ENCODE measurements at regions not wholly inside any gene's neighbourhood (a gene's known extent, or its start where the extent isn't known, plus 50 kb on each side); places are given as distances from the start of the nearest gene placed in this dataset.

GRCh38 chrX:45803383-45803921 is 602.8 kb upstream of the DIPK2B start:
- Histone ChIP-seq H3K9me1 (replicated peaks; ENCODE audit: control insufficient read depth, extremely low read depth, insufficient read depth, low read length) (no peaks in the 10 kb centered on the region), H4K20me1 (replicated peaks; ENCODE audit: control insufficient read depth, extremely low read depth, insufficient read depth, low read length) (no peaks in the 10 kb centered on the region), H3K9me3 (replicated peaks; ENCODE audit: control insufficient read depth, insufficient read depth, low read length) (no peaks in the 10 kb centered on the region), H3K4me3 (replicated peaks in 1 of 3; ENCODE audit: insufficient read depth in 1 of 3, low read depth in 1 of 3, low read length in 3 of 3) (peak overlapping the region in 2 of 3 experiments; percentile 31 to 33), H3K27me3 (ENCODE audit: control insufficient read depth in 2 of 2, insufficient read depth in 2 of 2, low read length in 2 of 2) (no peaks in the 10 kb centered on the region), H3K4me2 (ENCODE audit: insufficient read depth, low read length) (peak overlapping the region; percentile 92), H3K79me2 (ENCODE audit: control insufficient read depth, insufficient read depth, low read length) (peaks cover 35% of the 10 kb centered on the region), H3K4me1 (ENCODE audit: control insufficient read depth, extremely low read depth, insufficient read depth, low read length) (peaks cover 44% of the 10 kb centered on the region), H3K27ac (ENCODE audit: insufficient read depth, low read depth, low read length) (peak overlapping the region; percentile 92), H2AFZ (ENCODE audit: low read depth, low read length) (no peak overlapping the region), H3K9ac (replicated peaks; ENCODE audit: extremely low read depth, insufficient read depth, low read length) (peak overlapping the region; percentile 75), H3K36me3 (ENCODE audit: control insufficient read depth in 2 of 2, extremely low read depth in 1 of 2, insufficient read depth in 2 of 2, low read length in 2 of 2) (no peaks in the 10 kb centered on the region)
- BruUV-seq (replicated peaks): TSS peak; percentile 71
- dilution Hi-C loops (cut with MboI; ENCODE audit: extremely low pct_ligation_motif_present, low sequenced_read_pairs): no loop called here
- CTCF ChIA-PET: interaction anchor here (0.7 to 1.8 kb wide), 6 partner anchors 10 to 633 kb away, joined by 3 to 5 read pairs (median 3); no protein-coding TSS in a partner anchor
- intact Hi-C loops (cut with micrococcal nuclease): loop anchor here (1.0 kb wide), 1 partner anchor 32 kb away; no protein-coding TSS in a partner anchor
- no peak for FAIRE-seq
- POLR2A ChIA-PET: interaction anchor here (1.0 kb wide), 1 partner anchor 36 kb away, joined by 4 read pairs; no protein-coding TSS in a partner anchor
- peak; percentile 61 for DNase-seq (ENCODE audit: low read depth, low spot score)
- TF ChIP-seq JUN (IDR thresholded peaks at IDR 0.05; ENCODE audit: borderline replicate concordance, insufficient read depth, insufficient read length, low read depth): no peak
- TF ChIP-seq CTCF (IDR thresholded peaks at IDR 0.05; ENCODE audit: extremely low read depth in 1 of 2, insufficient read depth in 1 of 2, low read depth in 1 of 2, low read length in 2 of 2): no peak
- TF ChIP-seq POLR2AphosphoS5 (IDR thresholded peaks at IDR 0.05; ENCODE audit: insufficient read depth, low read depth, low read length): peak; percentile 43
- no peak for TF ChIP-seq GATA2 (IDR thresholded peaks at IDR 0.05; ENCODE audit: insufficient read depth, insufficient read length, low read depth, low read length)
- no peak for TF ChIP-seq MAX (IDR thresholded peaks at IDR 0.05; ENCODE audit: insufficient read depth, insufficient read length)
- TF ChIP-seq MYC (IDR thresholded peaks at IDR 0.05; ENCODE audit: low read depth, low read length): no peak
- TF ChIP-seq FOS (IDR thresholded peaks at IDR 0.05; ENCODE audit: borderline replicate concordance, insufficient read depth, low read length): peak; percentile 82
- peak; percentile 29 for TF ChIP-seq POLR2A (IDR thresholded peaks at IDR 0.05; ENCODE audit: low read depth, low read length)
- no peak for TF ChIP-seq EZH2 (IDR thresholded peaks at IDR 0.05; ENCODE audit: borderline replicate concordance, low read depth, low read length, severe bottlenecking)
